ENCODE measurements at regions not wholly inside any gene's neighbourhood (a gene's known extent, or its start where the extent isn't known, plus 50 kb on each side); places are given as distances from the start of the nearest gene placed in this dataset.

GRCh38 chr12:33323823-33324222, 115.8 kb downstream of the SYT10 start:
- H3K9ac ChIP-seq (ENCODE audit: low read depth, low read length), result no peak overlapping the region
- H3K27me3 ChIP-seq (ENCODE audit: insufficient read depth, low read length, poor library complexity), result no peaks in the 10 kb centered on the region
- H3K36me3 ChIP-seq (ENCODE audit: insufficient read depth, low read length), result no peaks in the 10 kb centered on the region
- H3K4me1 ChIP-seq (ENCODE audit: insufficient read depth, low read length), result no peaks in the 10 kb centered on the region
- no peak overlapping the region for H3K27ac ChIP-seq (ENCODE audit: low read length)
- DNase-seq (no peak), ATAC-seq (ENCODE audit: insufficient read depth, low read depth) (no peak)
- TF ChIP-seq EZH2 (IDR thresholded peaks at IDR 0.05; ENCODE audit: borderline replicate concordance, low read depth, low read length, severe bottlenecking) (no peak), CTCF (IDR thresholded peaks at IDR 0.05; ENCODE audit: borderline replicate concordance, extremely low read depth, low read length, poor library complexity, severe bottlenecking) (no peak)
- H2AFZ ChIP-seq (ENCODE audit: low read depth, low read length), result no peak overlapping the region
- no peak overlapping the region for H3K4me3 ChIP-seq (ENCODE audit: low read depth in 1 of 2, low read length in 2 of 2)
- no peaks in the 10 kb centered on the region for H3K9me3 ChIP-seq (ENCODE audit: insufficient read depth, low read length, severe bottlenecking)
- H3K4me2 ChIP-seq (ENCODE audit: insufficient read depth, low read length), result no peak overlapping the region
- H3K79me2 ChIP-seq (ENCODE audit: insufficient read depth, low read length), result no peaks in the 10 kb centered on the region
- no peaks in the 10 kb centered on the region for H4K20me1 ChIP-seq (ENCODE audit: insufficient read depth, low read length)

GRCh38 chr12:33322519-33322918, 117.1 kb downstream of the SYT10 start:
- Histone ChIP-seq H3K27ac (ENCODE audit: low read length) (no peak overlapping the region), H2AFZ (ENCODE audit: low read depth, low read length) (no peak overlapping the region), H3K4me2 (ENCODE audit: insufficient read depth, low read length) (no peak overlapping the region), H4K20me1 (ENCODE audit: insufficient read depth, low read length) (no peaks in the 10 kb centered on the region), H3K4me1 (ENCODE audit: insufficient read depth, low read length) (no peaks in the 10 kb centered on the region), H3K79me2 (ENCODE audit: insufficient read depth, low read length) (no peaks in the 10 kb centered on the region), H3K4me3 (ENCODE audit: low read depth in 1 of 2, low read length in 2 of 2) (no peak overlapping the region), H3K9me3 (ENCODE audit: insufficient read depth, low read length, severe bottlenecking) (no peaks in the 10 kb centered on the region), H3K9ac (ENCODE audit: low read depth, low read length) (no peak overlapping the region), H3K36me3 (ENCODE audit: insufficient read depth, low read length) (no peaks in the 10 kb centered on the region), H3K27me3 (ENCODE audit: insufficient read depth, low read length, poor library complexity) (no peaks in the 10 kb centered on the region)
- DNase-seq (no peak), ATAC-seq (ENCODE audit: insufficient read depth, low read depth) (no peak)
- TF ChIP-seq CTCF (IDR thresholded peaks at IDR 0.05; ENCODE audit: borderline replicate concordance, extremely low read depth, low read length, poor library complexity, severe bottlenecking) (no peak), EZH2 (IDR thresholded peaks at IDR 0.05; ENCODE audit: borderline replicate concordance, low read depth, low read length, severe bottlenecking) (no peak)

GRCh38 chr12:33317746-33318145, 121.9 kb downstream of the SYT10 start:
- Histone ChIP-seq H3K27me3 (ENCODE audit: insufficient read depth, low read length, poor library complexity) (no peaks in the 10 kb centered on the region), H4K20me1 (ENCODE audit: insufficient read depth, low read length) (no peaks in the 10 kb centered on the region), H3K9me3 (ENCODE audit: insufficient read depth, low read length, severe bottlenecking) (no peaks in the 10 kb centered on the region), H3K9ac (ENCODE audit: low read depth, low read length) (no peak overlapping the region), H3K4me3 (ENCODE audit: low read depth in 1 of 2, low read length in 2 of 2) (no peak overlapping the region), H3K27ac (ENCODE audit: low read length) (no peak overlapping the region), H3K4me1 (ENCODE audit: insufficient read depth, low read length) (no peaks in the 10 kb centered on the region), H3K79me2 (ENCODE audit: insufficient read depth, low read length) (no peaks in the 10 kb centered on the region), H3K36me3 (ENCODE audit: insufficient read depth, low read length) (no peaks in the 10 kb centered on the region), H3K4me2 (ENCODE audit: insufficient read depth, low read length) (no peak overlapping the region), H2AFZ (ENCODE audit: low read depth, low read length) (no peak overlapping the region)
- TF ChIP-seq EZH2 (IDR thresholded peaks at IDR 0.05; ENCODE audit: borderline replicate concordance, low read depth, low read length, severe bottlenecking), result no peak
- TF ChIP-seq CTCF (IDR thresholded peaks at IDR 0.05; ENCODE audit: borderline replicate concordance, extremely low read depth, low read length, poor library complexity, severe bottlenecking), result no peak
- no peak for DNase-seq
- no peak for ATAC-seq (ENCODE audit: insufficient read depth, low read depth)

- H4K20me1 ChIP-seq (ENCODE audit: insufficient read depth, low read length), result no peaks in the 10 kb centered on the region
- no peak overlapping the region for H2AFZ ChIP-seq (ENCODE audit: low read depth, low read length)
- H3K9ac ChIP-seq (ENCODE audit: low read depth, low read length), result no peak overlapping the region
- no peak overlapping the region for H3K27ac ChIP-seq (ENCODE audit: low read length)
- no peak overlapping the region for H3K4me3 ChIP-seq (ENCODE audit: low read depth in 1 of 2, low read length in 2 of 2)
- H3K36me3 ChIP-seq (ENCODE audit: insufficient read depth, low read length), result no peaks in the 10 kb centered on the region
- no peak overlapping the region for H3K4me2 ChIP-seq (ENCODE audit: insufficient read depth, low read length)
- peaks cover 6% of the 10 kb centered on the region for H3K9me3 ChIP-seq (ENCODE audit: insufficient read depth, low read length, severe bottlenecking)
- DNase-seq (no peak), ATAC-seq (ENCODE audit: insufficient read depth, low read depth) (no peak)
- H3K4me1 ChIP-seq (ENCODE audit: insufficient read depth, low read length), result no peaks in the 10 kb centered on the region
- H3K79me2 ChIP-seq (ENCODE audit: insufficient read depth, low read length), result no peaks in the 10 kb centered on the region
- TF ChIP-seq EZH2 (IDR thresholded peaks at IDR 0.05; ENCODE audit: borderline replicate concordance, low read depth, low read length, severe bottlenecking), result no peak
- TF ChIP-seq CTCF (IDR thresholded peaks at IDR 0.05; ENCODE audit: borderline replicate concordance, extremely low read depth, low read length, poor library complexity, severe bottlenecking), result no peak
- no peaks in the 10 kb centered on the region for H3K27me3 ChIP-seq (ENCODE audit: insufficient read depth, low read length, poor library complexity)
Observed at GRCh38 chr12:33314223-33314622, 125.4 kb downstream of the SYT10 start.

Data from DND-41 (cell line).